GM21528 (cell line): ENCODE measurements at regions not wholly inside any gene's neighbourhood (a gene's known extent, or its start where the extent isn't known, plus 50 kb on each side); places are given as distances from the start of the nearest gene placed in this dataset.

Source experiments
- ATAC-seq: cut with Tn5 transposase; IDR thresholded peaks from one replicate; pipeline ENCODE4 v1.9.1; 2021; ENCODE audit warnings: mild to moderate bottlenecking, moderate library complexity; ENCODE audit not compliant: unreplicated experiment, low FRiP score

GRCh38 chr17:12568358-12569251 lies 97.1 kb upstream of the MYOCD start:
- ATAC-seq: no peak

- ATAC-seq: no peak
Observed at GRCh38 chr17:12571606-12572005, 94.1 kb upstream of the MYOCD start.

- no peak for ATAC-seq
Observed at GRCh38 chr17:12574525-12574924, 91.2 kb upstream of the MYOCD start.

- ATAC-seq: no peak
Observed at GRCh38 chr17:12575641-12576040, 90.0 kb upstream of the MYOCD start.

GRCh38 chr17:12579288-12579687 lies 86.4 kb upstream of the MYOCD start:
- ATAC-seq: no peak

GRCh38 chr17:12580640-12581039 lies 85.0 kb upstream of the MYOCD start:
- no peak for ATAC-seq

GRCh38 chr17:12584727-12585126 lies 81.0 kb upstream of the MYOCD start:
- no peak for ATAC-seq

GRCh38 chr17:12588531-12588930 lies 77.2 kb upstream of the MYOCD start:
- ATAC-seq: no peak

- ATAC-seq: no peak
Observed at GRCh38 chr17:12590417-12590816, 75.3 kb upstream of the MYOCD start.

GRCh38 chr17:12591021-12591735 lies 74.5 kb upstream of the MYOCD start:
- ATAC-seq: no peak

GRCh38 chr17:12592941-12593340 lies 72.7 kb upstream of the MYOCD start:
- ATAC-seq: no peak

- no peak for ATAC-seq
Observed at GRCh38 chr17:12596961-12597360, 68.7 kb upstream of the MYOCD start.

- no peak for ATAC-seq
Observed at GRCh38 chr17:12597895-12598294, 67.8 kb upstream of the MYOCD start.

- no peak for ATAC-seq
Observed at GRCh38 chr17:12599186-12599920, 66.3 kb upstream of the MYOCD start.

GRCh38 chr17:12600349-12600748 lies 65.3 kb upstream of the MYOCD start:
- ATAC-seq: no peak

- ATAC-seq: no peak
Observed at GRCh38 chr17:12603566-12603965, 62.1 kb upstream of the MYOCD start.

- ATAC-seq: no peak
Observed at GRCh38 chr17:12605222-12605621, 60.5 kb upstream of the MYOCD start.

- no peak for ATAC-seq
Observed at GRCh38 chr17:12613566-12613965, 52.1 kb upstream of the MYOCD start.
